CD4-positive, CD25-positive, alpha-beta regulatory T cell (primary cell): ENCODE measurements at regions not wholly inside any gene's neighbourhood (a gene's known extent, or its start where the extent isn't known, plus 50 kb on each side); places are given as distances from the start of the nearest gene placed in this dataset.

Experiments used
- ATAC-seq, 2 donors: fragments of 150-1000 bp; cut with Tn5 transposase; one replicate each; pipeline ENCODE4 v1.10.0; 2021; ENCODE audit warnings: low read depth in 2 of 2, moderate number of reproducible peaks in 2 of 2, moderate library complexity in 1 of 2
- DNase-seq, 3 donors: peaks; one replicate each; pipeline versions ENCODE4 v3.0.0 to v3.0.0-alpha.2; 2012 to 2022; ENCODE audit warnings: mixed read lengths in 1 of 3
- H3K27ac ChIP-seq: one replicate; pipeline ENCODE4 v1.7.0; 2013; ENCODE audit warnings: mild to moderate bottlenecking, low read length; ENCODE audit not compliant: insufficient read depth, poor library complexity, severe bottlenecking
- H3K27me3 ChIP-seq: one replicate; pipeline ENCODE4 v1.7.0; 2013; ENCODE audit warnings: low read length; ENCODE audit not compliant: control insufficient read depth, insufficient read depth
- H3K36me3 ChIP-seq: one replicate; pipeline ENCODE4 v1.7.0; 2013; ENCODE audit warnings: mild to moderate bottlenecking, low read length, moderate library complexity; ENCODE audit not compliant: control insufficient read depth, insufficient read depth
- H3K4me1 ChIP-seq: 2 replicates; pipeline ENCODE4 v1.7.0; 2013; ENCODE audit warnings: mild to moderate bottlenecking, low read length; ENCODE audit not compliant: insufficient read depth, control insufficient read depth, poor library complexity, severe bottlenecking
- H3K4me3 ChIP-seq: one replicate; pipeline ENCODE4 v1.7.0; 2013; ENCODE audit warnings: low read depth, mild to moderate bottlenecking, low read length, moderate library complexity
- H3K9me3 ChIP-seq, 2 experiments: 1 replicate in 1 of 2; 2 replicates in 1 of 2; pipeline ENCODE4 v1.7.0; 2013; ENCODE audit warnings: low read length in 2 of 2, mild to moderate bottlenecking in 1 of 2, moderate library complexity in 1 of 2; ENCODE audit not compliant: control insufficient read depth in 2 of 2
- H3K27ac Mint-ChIP-seq, 3 donors: one replicate each; pipeline ENCODE4 v1.8.0; 2020 to 2022; ENCODE audit warnings: mild to moderate bottlenecking in 3 of 3, mixed read lengths in 3 of 3, moderate library complexity in 2 of 3
- H3K27me3 Mint-ChIP-seq: one replicate; pipeline ENCODE4 v1.8.0; 2022; ENCODE audit warnings: mild to moderate bottlenecking, mixed read lengths
- H3K36me3 Mint-ChIP-seq: one replicate; pipeline ENCODE4 v1.8.0; 2020; ENCODE audit warnings: mixed read lengths
- H3K4me1 Mint-ChIP-seq, 4 donors: one replicate each; pipeline ENCODE4 v1.8.0; 2020 to 2022; ENCODE audit warnings: mixed read lengths in 4 of 4, mild to moderate bottlenecking in 1 of 4
- H3K4me3 Mint-ChIP-seq, 4 donors: one replicate each; pipeline ENCODE4 v1.8.0; 2020 to 2022; ENCODE audit warnings: mild to moderate bottlenecking in 4 of 4, mixed read lengths in 4 of 4, moderate library complexity in 3 of 4
- H3K9me3 Mint-ChIP-seq, 7 donors: one replicate each; pipeline ENCODE4 v1.8.0; 2020 to 2022; ENCODE audit warnings: mixed read lengths in 7 of 7, mild to moderate bottlenecking in 3 of 7, moderate library complexity in 2 of 7

- H3K36me3 Mint-ChIP-seq = no peaks in the 10 kb centered on the region
- H3K36me3 ChIP-seq = no peaks in the 10 kb centered on the region
- DNase-seq (no peak), ATAC-seq (no peak)
- no peaks in the 10 kb centered on the region for H3K4me1 Mint-ChIP-seq
- H3K27me3 ChIP-seq = no peaks in the 10 kb centered on the region
- H3K4me3 ChIP-seq = no peak overlapping the region
- H3K4me1 ChIP-seq = no peaks in the 10 kb centered on the region
- H3K9me3 Mint-ChIP-seq = peaks cover 0 to 14% (median 9%) of the 10 kb centered on the region in 7 donors
- no peaks in the 10 kb centered on the region for H3K27me3 Mint-ChIP-seq
- no peak overlapping the region for H3K27ac ChIP-seq
- no peak overlapping the region for H3K4me3 Mint-ChIP-seq
- H3K27ac Mint-ChIP-seq = no peak overlapping the region
- peaks cover 0 to 5% of the 10 kb centered on the region in 2 experiments for H3K9me3 ChIP-seq
These were observed 880.4 kb upstream of the MAN1A1 start for GRCh38 chr6:120230008-120230407.

DNA sequence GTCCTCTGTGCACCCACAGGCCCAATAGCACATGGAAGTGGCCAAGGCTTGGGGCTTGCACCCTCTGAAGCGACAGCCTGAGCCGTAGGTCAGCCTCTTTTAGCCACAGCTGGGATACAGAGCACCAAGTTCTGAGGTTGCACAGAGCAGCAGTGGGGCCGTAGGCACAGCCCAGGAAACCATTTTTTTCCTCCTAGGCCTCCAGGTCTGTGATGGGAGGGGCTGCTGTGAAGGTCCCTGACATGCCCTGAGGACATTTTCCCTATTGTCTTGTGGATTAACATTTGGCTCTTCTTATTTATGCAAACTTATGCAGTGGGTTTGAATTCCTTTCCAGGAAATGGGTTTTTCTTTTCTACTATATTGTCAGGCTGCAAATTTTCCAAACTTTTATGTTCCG, 878.7 kb upstream of the MAN1A1 start:
- Histone ChIP-seq H3K27ac (no peak overlapping the region), H3K4me3 (no peak overlapping the region), H3K4me1 (no peaks in the 10 kb centered on the region), H3K36me3 (no peaks in the 10 kb centered on the region), H3K9me3 (peaks cover 0 to 5% of the 10 kb centered on the region in 2 experiments), H3K27me3 (no peaks in the 10 kb centered on the region)
- H3K4me1 Mint-ChIP-seq = no peaks in the 10 kb centered on the region
- H3K9me3 Mint-ChIP-seq = peaks cover 0 to 12% (median 5%) of the 10 kb centered on the region in 7 donors
- ATAC-seq = no peak
- H3K36me3 Mint-ChIP-seq = no peaks in the 10 kb centered on the region
- no peak overlapping the region for H3K4me3 Mint-ChIP-seq
- DNase-seq = no peak
- no peaks in the 10 kb centered on the region for H3K27me3 Mint-ChIP-seq
- no peak overlapping the region for H3K27ac Mint-ChIP-seq

DNA sequence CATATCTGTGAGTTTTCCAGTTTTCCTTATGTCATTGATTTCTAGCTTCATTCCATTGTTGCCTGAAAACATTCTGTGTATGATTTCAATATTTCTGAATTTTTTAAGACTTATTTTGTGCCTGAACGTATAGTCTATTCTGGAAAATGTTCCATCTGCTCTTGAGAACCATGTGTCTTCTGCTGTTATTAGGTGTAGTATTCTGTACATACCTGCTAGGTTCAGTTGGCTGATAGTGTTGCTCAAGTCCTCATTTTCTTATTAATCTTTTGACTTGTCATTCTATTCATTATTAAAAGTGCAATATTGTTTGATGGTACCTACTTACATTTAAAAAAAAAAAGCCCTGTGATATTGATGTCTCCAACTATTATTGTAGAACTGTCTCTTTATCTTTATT, 869.8 kb upstream of the MAN1A1 start:
- Histone ChIP-seq H3K36me3 (no peaks in the 10 kb centered on the region), H3K9me3 (no peaks in the 10 kb centered on the region), H3K4me1 (no peaks in the 10 kb centered on the region), H3K27me3 (no peaks in the 10 kb centered on the region), H3K4me3 (no peak overlapping the region), H3K27ac (no peak overlapping the region)
- Mint-ChIP-seq H3K27ac (no peak overlapping the region), H3K4me1 (no peaks in the 10 kb centered on the region), H3K27me3 (no peaks in the 10 kb centered on the region), H3K9me3 (peaks cover 0 to 9% (median 0%) of the 10 kb centered on the region in 7 donors), H3K4me3 (no peak overlapping the region), H3K36me3 (no peaks in the 10 kb centered on the region)
- DNase-seq (no peak), ATAC-seq (no peak)

DNA sequence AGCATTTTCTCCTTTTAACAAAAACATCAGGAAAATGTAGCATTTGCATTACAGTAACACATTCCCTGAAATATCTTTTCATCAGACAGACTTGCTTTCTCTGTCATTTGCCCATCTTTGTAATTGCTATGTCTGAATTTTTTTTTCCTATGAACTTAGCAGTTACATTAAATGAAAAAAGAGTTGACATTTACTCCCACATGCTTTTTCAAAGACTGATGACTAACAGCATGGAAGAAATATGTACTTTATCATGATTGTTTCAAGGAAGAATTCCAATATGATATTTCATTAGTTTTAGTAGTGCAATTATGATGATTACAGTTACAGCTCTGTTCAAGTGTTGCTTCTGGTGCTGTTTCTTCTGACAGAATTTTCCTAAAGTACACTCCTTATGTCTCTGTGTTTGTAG, 864.5 kb upstream of the MAN1A1 start:
- Mint-ChIP-seq H3K27ac (no peak overlapping the region), H3K36me3 (no peaks in the 10 kb centered on the region), H3K4me1 (no peaks in the 10 kb centered on the region), H3K27me3 (no peaks in the 10 kb centered on the region), H3K4me3 (no peak overlapping the region), H3K9me3 (peaks cover 0 to 7% (median 3%) of the 10 kb centered on the region in 7 donors)
- no peaks in the 10 kb centered on the region for H3K27me3 ChIP-seq
- ATAC-seq = no peak
- no peaks in the 10 kb centered on the region for H3K4me1 ChIP-seq
- no peak overlapping the region for H3K27ac ChIP-seq
- H3K9me3 ChIP-seq = no peaks in the 10 kb centered on the region
- DNase-seq = no peak
- H3K4me3 ChIP-seq = no peak overlapping the region
- no peaks in the 10 kb centered on the region for H3K36me3 ChIP-seq

- no peak overlapping the region for H3K4me3 Mint-ChIP-seq
- H3K27ac ChIP-seq = no peak overlapping the region
- no peaks in the 10 kb centered on the region for H3K36me3 Mint-ChIP-seq
- H3K4me1 ChIP-seq = no peaks in the 10 kb centered on the region
- ATAC-seq (no peak), DNase-seq (no peak)
- no peaks in the 10 kb centered on the region for H3K27me3 ChIP-seq
- no peaks in the 10 kb centered on the region for H3K36me3 ChIP-seq
- no peaks in the 10 kb centered on the region for H3K9me3 ChIP-seq
- no peak overlapping the region for H3K4me3 ChIP-seq
- peaks cover 0 to 2% (median 0%) of the 10 kb centered on the region in 4 donors for H3K4me1 Mint-ChIP-seq
- H3K27ac Mint-ChIP-seq = no peak overlapping the region
- H3K27me3 Mint-ChIP-seq = no peaks in the 10 kb centered on the region
- peaks cover 0 to 18% (median 3%) of the 10 kb centered on the region in 7 donors for H3K9me3 Mint-ChIP-seq
These were observed 862.6 kb upstream of the MAN1A1 start for GRCh38 chr6:120211955-120212792.

DNA sequence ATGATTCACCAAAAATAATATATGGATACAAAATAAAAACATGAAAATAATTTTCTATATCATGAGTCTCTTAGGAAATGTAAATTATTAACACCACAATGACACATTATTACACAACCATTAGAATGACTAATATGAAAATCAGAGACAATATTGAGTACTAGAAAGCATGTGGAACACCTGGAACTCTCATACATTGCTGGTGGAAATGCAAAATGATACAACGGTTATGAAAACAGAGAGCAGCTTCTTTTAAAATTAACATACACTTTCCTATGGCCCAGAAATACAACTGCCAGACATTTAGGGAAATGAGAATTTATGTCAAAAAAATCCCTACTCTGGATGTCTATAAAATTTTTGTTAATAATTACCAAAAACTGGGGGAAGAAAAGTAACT, 853.3 kb upstream of the MAN1A1 start:
- Mint-ChIP-seq H3K4me1 (no peaks in the 10 kb centered on the region), H3K27me3 (no peaks in the 10 kb centered on the region), H3K4me3 (no peak overlapping the region), H3K9me3 (peaks cover 0 to 11% (median 3%) of the 10 kb centered on the region in 7 donors), H3K36me3 (no peaks in the 10 kb centered on the region), H3K27ac (no peak overlapping the region)
- Histone ChIP-seq H3K4me3 (no peak overlapping the region), H3K36me3 (no peaks in the 10 kb centered on the region), H3K9me3 (no peaks in the 10 kb centered on the region), H3K27ac (no peak overlapping the region), H3K4me1 (no peaks in the 10 kb centered on the region), H3K27me3 (no peaks in the 10 kb centered on the region)
- no peak for ATAC-seq
- DNase-seq = no peak

GRCh38 chr6:120200853-120201252, 851.3 kb upstream of the MAN1A1 start:
- ATAC-seq (no peak), DNase-seq (no peak)
- no peaks in the 10 kb centered on the region for H3K4me1 ChIP-seq
- Mint-ChIP-seq H3K36me3 (no peaks in the 10 kb centered on the region), H3K4me3 (no peak overlapping the region), H3K27ac (no peak overlapping the region), H3K9me3 (peaks cover 0 to 6% (median 1%) of the 10 kb centered on the region in 7 donors), H3K27me3 (no peaks in the 10 kb centered on the region), H3K4me1 (no peaks in the 10 kb centered on the region)
- no peaks in the 10 kb centered on the region for H3K9me3 ChIP-seq
- no peak overlapping the region for H3K4me3 ChIP-seq
- H3K27ac ChIP-seq = no peak overlapping the region
- no peaks in the 10 kb centered on the region for H3K27me3 ChIP-seq
- no peaks in the 10 kb centered on the region for H3K36me3 ChIP-seq

DNA sequence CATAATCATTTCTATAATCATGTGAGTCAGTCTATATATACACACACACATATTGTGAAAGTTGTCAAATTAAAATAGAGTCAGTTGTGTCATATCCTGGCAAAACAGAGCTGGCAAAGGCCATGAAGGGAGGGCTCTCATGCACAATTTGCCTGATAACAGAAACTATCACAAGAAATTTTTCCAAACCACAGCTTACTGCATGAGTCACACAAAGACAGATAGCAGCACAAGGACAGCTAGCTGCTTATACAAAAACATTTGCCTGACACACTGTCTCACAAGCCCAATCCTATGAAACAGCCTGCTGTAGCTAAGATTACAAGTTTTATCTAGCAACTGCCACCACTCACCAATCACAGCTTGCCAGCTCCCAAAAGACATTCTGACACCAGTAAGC, 848.5 kb upstream of the MAN1A1 start:
- H3K27ac ChIP-seq = no peak overlapping the region
- peaks cover 0 to 3% (median 0%) of the 10 kb centered on the region in 7 donors for H3K9me3 Mint-ChIP-seq
- no peaks in the 10 kb centered on the region for H3K36me3 Mint-ChIP-seq
- DNase-seq = no peak
- H3K27me3 Mint-ChIP-seq = no peaks in the 10 kb centered on the region
- no peaks in the 10 kb centered on the region for H3K27me3 ChIP-seq
- no peak for ATAC-seq
- H3K27ac Mint-ChIP-seq = no peak overlapping the region
- no peak overlapping the region for H3K4me3 ChIP-seq
- no peaks in the 10 kb centered on the region for H3K4me1 ChIP-seq
- no peaks in the 10 kb centered on the region for H3K36me3 ChIP-seq
- H3K4me3 Mint-ChIP-seq = no peak overlapping the region
- no peaks in the 10 kb centered on the region for H3K9me3 ChIP-seq
- no peaks in the 10 kb centered on the region for H3K4me1 Mint-ChIP-seq
